ENCODE measurements at regions not wholly inside any gene's neighbourhood (a gene's known extent, or its start where the extent isn't known, plus 50 kb on each side); places are given as distances from the start of the nearest gene placed in this dataset.

- no peak for TF ChIP-seq POLR2A (IDR thresholded peaks at IDR 0.05)
- TF ChIP-seq, protein P1, sequence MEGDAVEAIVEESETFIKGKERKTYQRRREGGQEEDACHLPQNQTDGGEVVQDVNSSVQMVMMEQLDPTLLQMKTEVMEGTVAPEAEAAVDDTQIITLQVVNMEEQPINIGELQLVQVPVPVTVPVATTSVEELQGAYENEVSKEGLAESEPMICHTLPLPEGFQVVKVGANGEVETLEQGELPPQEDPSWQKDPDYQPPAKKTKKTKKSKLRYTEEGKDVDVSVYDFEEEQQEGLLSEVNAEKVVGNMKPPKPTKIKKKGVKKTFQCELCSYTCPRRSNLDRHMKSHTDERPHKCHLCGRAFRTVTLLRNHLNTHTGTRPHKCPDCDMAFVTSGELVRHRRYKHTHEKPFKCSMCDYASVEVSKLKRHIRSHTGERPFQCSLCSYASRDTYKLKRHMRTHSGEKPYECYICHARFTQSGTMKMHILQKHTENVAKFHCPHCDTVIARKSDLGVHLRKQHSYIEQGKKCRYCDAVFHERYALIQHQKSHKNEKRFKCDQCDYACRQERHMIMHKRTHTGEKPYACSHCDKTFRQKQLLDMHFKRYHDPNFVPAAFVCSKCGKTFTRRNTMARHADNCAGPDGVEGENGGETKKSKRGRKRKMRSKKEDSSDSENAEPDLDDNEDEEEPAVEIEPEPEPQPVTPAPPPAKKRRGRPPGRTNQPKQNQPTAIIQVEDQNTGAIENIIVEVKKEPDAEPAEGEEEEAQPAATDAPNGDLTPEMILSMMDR (IDR thresholded peaks at IDR 0.05), result no peak
- Histone ChIP-seq H3K36me3 (ENCODE audit: low read depth, missing control alignments) (no peaks in the 10 kb centered on the region), H3K27ac (no peak overlapping the region), H3K27me3 (no peaks in the 10 kb centered on the region), H3K9me3 (no peaks in the 10 kb centered on the region), H3K4me1 (peaks cover 5% of the 10 kb centered on the region), H3K4me3 (no peak overlapping the region)
- WGBS, 2 donors, result 86 to 95% methylated on average over 10 to 12 of the region's 12 CpGs
- intact Hi-C loops (cut with DNase I; ENCODE audit: low total_unique reads), result no loop called here
- DNase-seq, result no peak
These were observed 216.1 kb downstream of the NPHP4 start for GRCh38 chr1:5776035-5776550.

GRCh38 chr1:5774019-5774418 is 218.2 kb downstream of the NPHP4 start:
- Histone ChIP-seq H3K27me3 (no peaks in the 10 kb centered on the region), H3K4me3 (no peak overlapping the region), H3K27ac (no peak overlapping the region), H3K36me3 (ENCODE audit: low read depth, missing control alignments) (no peaks in the 10 kb centered on the region), H3K4me1 (peaks cover 25% of the 10 kb centered on the region), H3K9me3 (no peaks in the 10 kb centered on the region)
- WGBS, 2 donors, result 90 to 92% methylated on average over 6 of the region's 6 CpGs
- intact Hi-C loops (cut with DNase I; ENCODE audit: low total_unique reads), result no loop called here
- DNase-seq, result no peak
- no peak for TF ChIP-seq POLR2A (IDR thresholded peaks at IDR 0.05)
- TF ChIP-seq, protein P1 (IDR thresholded peaks at IDR 0.05), result no peak

GRCh38 chr1:5771788-5772187 is 220.4 kb downstream of the NPHP4 start:
- Histone ChIP-seq H3K27me3 (no peaks in the 10 kb centered on the region), H3K9me3 (no peaks in the 10 kb centered on the region), H3K27ac (peak overlapping the region in 1 of 2 donors; percentile 93), H3K4me1 (peaks cover 36% of the 10 kb centered on the region), H3K4me3 (no peak overlapping the region), H3K36me3 (ENCODE audit: low read depth, missing control alignments) (no peaks in the 10 kb centered on the region)
- WGBS, 2 donors, result 82 to 89% methylated on average over 2 of the region's 2 CpGs
- intact Hi-C loops (cut with DNase I; ENCODE audit: low total_unique reads), result no loop called here
- no peak for TF ChIP-seq POLR2A (IDR thresholded peaks at IDR 0.05)
- TF ChIP-seq, protein P1 (IDR thresholded peaks at IDR 0.05), result no peak
- DNase-seq, result no peak

GRCh38 chr1:5770981-5771765 is 221.1 kb downstream of the NPHP4 start:
- peak; percentile 74 for DNase-seq
- intact Hi-C loops (cut with DNase I; ENCODE audit: low total_unique reads), result no loop called here
- 38 to 46% methylated on average over 3 to 23 of the region's 23 CpGs for WGBS, 2 donors

More at GRCh38 chr1:5770981-5771765, 221.1 kb downstream of the NPHP4 start:
- H3K36me3 ChIP-seq (ENCODE audit: low read depth, missing control alignments), result no peaks in the 10 kb centered on the region
- TF ChIP-seq, protein P1 (IDR thresholded peaks at IDR 0.05), result no peak
- no peak for TF ChIP-seq POLR2A (IDR thresholded peaks at IDR 0.05)
- H3K27me3 ChIP-seq, result no peaks in the 10 kb centered on the region
- peak overlapping the region; percentile 16 to 93 for H3K27ac ChIP-seq
- peaks cover 36% of the 10 kb centered on the region for H3K4me1 ChIP-seq
- H3K9me3 ChIP-seq, result no peaks in the 10 kb centered on the region
- no peak overlapping the region for H3K4me3 ChIP-seq
